DMS79 (cell line): ENCODE measurements at regions not wholly inside any gene's neighbourhood (a gene's known extent, or its start where the extent isn't known, plus 50 kb on each side); places are given as distances from the start of the nearest gene placed in this dataset.

Experiments
- DNase-seq: peaks from one replicate; lab custom pipeline; 2025; lab: John Stamatoyannopoulos, UW

GRCh38 chr2:134141598-134142340 lies 112.1 kb upstream of the MGAT5 start:
- no peak for DNase-seq

- no peak for DNase-seq
Measured at GRCh38 chr2:134142341-134142738, 111.5 kb upstream of the MGAT5 start.

- DNase-seq = no peak
Measured at GRCh38 chr2:134142903-134143302, 111.0 kb upstream of the MGAT5 start.

- no peak for DNase-seq
Measured at GRCh38 chr2:134143568-134143967, 110.3 kb upstream of the MGAT5 start.

DNA sequence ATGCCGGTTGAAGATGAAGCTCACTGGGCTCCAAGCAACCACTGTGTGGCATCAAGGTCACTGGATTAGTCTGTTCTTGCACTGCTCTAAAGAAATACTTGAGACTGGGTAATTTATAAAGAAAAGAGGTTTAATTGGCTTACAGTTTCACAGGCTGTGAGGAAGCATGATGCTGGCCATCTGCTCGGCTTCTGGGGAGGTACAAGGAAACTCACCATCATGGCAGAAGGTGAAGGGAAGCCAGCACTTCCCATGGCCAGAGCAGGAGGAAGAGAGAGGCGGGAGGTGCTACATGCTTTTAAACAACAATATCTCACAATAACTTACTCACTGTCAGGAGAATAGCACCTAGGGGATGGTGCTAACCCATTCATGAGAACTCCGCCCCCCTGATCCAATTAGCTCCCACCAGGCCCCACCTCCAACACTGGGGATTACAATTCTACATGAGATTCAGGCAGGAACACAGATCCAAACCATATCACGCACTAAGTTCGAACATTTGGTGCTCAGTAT lies 109.7 kb upstream of the MGAT5 start:
- DNase-seq = no peak

GRCh38 chr2:134144651-134145050 lies 109.2 kb upstream of the MGAT5 start:
- no peak for DNase-seq

DNA sequence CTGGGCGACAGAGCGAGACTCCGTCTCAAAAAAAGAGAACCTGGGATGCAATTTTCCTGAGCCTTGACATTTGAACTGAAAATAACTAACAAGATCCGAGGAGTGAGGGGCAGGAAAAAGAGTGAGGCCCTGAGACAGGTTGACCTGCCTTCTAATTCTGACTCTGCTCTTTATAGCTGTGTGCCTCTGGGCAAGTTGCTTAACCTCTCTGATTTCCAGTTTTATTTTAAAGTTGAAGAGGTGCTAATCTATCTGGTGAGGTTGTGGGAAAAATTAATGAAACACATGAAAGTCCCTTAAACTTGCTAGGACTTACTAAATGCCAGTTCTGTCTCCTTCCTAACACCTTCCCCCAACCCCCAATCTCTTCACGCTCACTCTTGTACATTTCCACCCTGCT lies 108.4 kb upstream of the MGAT5 start:
- DNase-seq = no peak

DNA sequence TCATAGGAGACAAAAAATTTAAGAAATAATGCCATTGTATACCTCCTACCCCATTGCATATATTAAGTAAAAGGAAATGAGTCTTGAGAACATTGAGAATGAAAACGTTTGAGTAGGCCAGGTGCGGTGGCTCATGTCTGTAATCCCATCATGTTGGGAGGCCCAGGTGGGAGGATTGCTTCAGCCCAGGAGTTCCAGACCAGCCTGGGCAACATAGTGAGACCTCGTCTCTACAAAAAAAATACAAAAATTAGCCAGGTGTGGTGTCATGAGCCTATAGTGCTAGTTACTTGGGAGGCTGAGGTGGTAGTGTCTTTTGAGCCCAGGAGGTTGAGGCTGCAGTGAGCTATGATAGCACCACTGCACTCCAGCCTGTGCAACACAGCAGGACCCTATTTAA lies 107.7 kb upstream of the MGAT5 start:
- no peak for DNase-seq

GRCh38 chr2:134146620-134147019 lies 107.3 kb upstream of the MGAT5 start:
- DNase-seq = no peak

DNA sequence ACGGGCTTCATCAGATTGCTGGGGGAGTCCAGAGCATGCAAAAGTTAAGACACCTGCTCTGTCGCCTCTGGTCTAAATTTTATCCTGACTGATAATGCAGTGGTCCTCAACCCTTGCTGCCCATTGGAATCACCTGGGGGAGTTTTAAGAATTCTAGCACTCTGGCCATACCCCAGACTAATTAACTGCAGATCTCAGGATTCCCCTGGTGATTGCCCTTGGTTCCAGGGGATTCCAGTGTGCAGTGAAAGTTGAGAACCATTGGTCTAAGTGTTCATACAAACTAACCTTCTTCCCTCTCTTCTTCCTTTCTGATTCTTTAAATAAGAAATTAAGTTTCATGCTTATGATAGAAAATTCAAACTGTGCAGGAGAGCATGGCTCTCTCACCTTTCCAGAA lies 105.7 kb upstream of the MGAT5 start:
- DNase-seq = no peak

DNA sequence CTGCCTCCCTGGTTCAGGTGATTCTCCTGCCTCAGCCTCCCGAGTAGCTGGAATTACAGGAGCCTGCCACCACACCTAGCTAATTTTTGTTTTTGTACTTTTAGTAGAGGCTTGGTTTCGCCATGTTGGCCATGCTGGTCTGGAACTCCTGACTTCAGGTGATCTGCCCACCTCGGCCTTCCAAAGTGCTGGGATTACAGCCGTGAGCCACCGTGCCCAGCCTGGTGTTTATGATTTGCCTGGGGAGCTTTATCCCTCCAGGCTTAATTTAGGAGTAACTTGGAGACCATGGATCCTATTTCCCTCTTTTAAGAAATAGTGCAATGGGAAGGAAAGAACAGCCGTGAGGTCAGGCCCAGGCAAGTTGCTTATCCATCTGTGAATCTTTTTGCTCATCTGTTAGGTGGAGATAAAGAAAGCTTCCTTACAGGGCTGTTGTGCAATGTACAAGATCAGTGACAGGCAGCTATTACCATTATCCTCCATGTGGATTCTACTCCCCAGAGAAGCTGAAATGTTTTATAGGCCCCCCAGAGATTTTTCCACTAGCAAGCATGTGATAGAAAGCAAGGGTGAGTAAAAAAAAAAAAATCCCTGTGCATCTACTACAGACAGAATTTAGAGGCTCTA lies 104.9 kb upstream of the MGAT5 start:
- DNase-seq = no peak

DNA sequence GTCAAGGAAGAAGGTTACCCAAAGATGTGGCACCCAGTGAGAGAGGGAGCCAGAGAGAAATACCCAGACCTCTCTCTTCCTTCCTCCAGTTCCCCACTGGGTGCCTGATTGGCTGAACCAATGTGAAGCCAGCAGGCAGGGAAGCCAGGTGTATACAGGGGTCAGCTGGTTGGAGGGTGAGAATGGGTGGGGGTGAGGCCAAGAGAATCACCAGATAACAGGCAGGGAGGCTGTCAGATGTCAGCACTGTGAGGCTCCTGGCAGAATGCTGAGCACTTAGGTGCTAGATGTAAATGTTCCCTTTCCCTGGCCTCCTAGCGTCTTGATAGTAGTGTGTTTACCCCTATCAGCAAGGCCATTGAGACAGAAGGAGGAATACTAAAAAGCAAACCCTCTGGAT lies 104.0 kb upstream of the MGAT5 start:
- DNase-seq = no peak

DNA sequence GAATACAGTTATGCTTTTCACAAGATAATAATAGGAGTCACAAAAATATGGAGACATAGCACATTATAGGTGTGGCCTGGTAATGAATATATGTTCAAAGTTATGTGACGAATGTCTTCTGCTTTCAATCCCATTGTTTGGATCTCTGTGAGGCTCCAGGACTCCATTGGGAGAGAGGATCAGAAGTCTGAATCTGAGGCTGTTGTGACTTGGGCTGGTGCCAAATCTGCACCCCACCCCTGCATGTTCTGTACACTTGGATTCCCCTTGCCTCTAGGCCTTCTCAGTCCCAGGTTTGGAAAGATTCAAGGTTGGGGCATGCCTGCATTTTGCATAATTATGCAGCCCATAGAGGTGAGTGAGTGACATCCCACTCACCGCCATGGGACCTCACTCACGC lies 103.1 kb upstream of the MGAT5 start:
- DNase-seq = no peak

DNA sequence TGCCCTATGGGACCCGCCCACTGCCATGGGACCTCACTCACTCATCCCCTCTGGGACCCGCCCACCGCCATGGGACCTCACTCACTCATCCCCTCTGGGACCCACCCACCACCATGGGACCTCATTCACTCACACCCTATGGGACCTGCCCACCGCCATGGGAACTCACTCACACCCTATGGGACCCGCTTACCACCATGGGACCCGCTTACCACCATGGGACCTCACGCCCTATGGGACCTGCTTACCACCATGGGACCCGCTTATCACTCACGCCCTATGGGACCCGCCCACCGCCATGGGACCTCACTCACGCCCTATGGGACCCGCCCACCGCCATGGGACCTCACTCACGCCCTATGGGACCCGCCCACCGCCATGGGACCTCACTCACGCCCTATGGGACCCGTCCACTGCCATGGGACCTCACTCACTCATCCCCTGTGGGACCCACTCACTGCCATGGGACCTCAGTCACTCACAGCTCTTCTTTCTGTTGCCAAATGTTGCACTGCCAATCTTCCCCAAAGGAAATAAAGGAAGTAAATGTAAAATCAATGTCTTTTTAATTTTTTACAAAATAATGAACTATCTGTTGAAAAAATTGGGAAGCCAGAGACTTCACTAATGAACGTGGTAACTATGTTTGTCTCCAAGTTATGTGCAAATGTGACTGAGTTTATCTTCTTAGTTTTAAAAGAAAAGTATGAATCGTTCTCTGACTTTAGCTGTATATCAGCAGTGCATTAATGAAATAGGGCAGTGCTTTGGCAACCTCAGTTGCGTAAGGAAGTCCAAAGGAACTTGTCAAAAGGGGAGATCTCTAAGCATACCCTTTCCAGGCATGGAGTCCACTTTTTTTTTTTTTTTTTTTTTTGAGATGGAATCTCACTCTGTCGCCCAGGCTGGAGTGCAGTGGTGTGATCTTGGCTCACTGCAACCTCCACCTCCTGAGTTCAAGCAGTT lies 101.5 kb upstream of the MGAT5 start:
- no peak for DNase-seq

DNA sequence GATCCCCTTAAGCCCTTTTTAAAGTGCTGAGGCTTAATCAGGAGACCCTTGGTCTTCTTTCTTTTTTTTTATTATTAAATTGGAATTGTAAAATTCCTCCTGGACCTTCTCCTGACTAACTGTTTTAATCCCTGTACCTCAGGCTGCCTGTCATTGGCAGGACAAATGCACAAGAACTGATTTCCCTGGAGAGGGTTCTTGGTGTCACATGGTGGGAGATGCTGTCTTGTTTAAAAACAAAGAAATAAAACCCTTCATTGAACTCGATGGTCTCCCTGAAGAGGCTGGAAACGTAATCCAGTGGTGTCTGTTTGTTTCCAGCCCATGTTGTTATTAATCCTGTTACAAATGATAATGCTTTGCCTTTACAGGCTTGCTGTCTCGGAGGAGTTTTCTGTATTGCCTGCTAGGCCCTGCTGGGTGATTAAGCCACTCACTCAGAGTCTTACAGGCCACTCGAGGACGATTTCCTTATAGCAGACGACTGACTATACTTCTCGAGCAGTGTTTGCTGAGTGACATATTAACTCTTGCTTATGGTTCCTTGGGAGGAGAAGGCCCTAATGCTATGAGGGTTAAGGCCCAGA lies 100.5 kb upstream of the MGAT5 start:
- no peak for DNase-seq

DNA sequence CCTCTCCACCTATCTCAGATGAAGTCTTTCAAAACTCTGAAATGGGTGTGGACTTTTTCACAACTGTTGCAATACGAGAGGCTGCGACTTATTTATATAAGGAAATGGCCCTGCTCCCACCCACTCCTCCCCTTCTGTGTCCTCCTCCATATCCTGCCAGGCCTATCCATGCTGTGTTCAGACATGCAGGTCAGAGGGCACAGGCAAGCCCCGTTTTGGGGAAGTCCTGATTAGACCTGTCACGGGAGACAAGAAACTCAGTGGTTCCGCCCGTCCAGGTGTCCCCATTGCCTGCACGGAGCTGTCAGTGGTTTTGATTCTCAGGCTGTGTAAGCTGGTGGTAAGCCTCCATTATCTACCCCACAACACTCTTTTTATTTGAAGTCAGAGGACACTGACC lies 99.6 kb upstream of the MGAT5 start:
- DNase-seq = no peak

- DNase-seq = no peak
Measured at GRCh38 chr2:134155134-134155533, 98.7 kb upstream of the MGAT5 start.

DNA sequence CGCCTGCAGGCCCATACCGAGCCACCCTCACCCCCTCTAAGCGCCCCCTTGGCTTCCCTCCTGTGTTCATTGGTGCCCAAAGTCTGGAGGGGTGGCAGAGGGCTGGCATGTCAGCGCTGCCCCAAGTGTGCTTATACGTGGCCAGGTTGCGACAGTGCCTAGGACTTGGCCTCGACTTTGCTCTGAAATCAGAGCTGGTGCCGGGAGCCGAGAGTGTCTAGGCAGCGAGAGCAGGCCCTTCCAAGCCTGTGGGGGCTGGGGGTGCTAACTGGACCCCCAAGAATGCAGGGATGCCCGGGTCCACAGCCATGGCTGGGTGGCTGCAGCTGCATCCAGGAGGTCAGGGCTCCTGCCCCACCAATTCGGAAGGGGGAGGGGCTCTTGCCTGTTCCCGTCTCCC lies 95.6 kb upstream of the MGAT5 start:
- DNase-seq = no peak

- no peak for DNase-seq
Measured at GRCh38 chr2:134161170-134161547, 92.7 kb upstream of the MGAT5 start.

DNA sequence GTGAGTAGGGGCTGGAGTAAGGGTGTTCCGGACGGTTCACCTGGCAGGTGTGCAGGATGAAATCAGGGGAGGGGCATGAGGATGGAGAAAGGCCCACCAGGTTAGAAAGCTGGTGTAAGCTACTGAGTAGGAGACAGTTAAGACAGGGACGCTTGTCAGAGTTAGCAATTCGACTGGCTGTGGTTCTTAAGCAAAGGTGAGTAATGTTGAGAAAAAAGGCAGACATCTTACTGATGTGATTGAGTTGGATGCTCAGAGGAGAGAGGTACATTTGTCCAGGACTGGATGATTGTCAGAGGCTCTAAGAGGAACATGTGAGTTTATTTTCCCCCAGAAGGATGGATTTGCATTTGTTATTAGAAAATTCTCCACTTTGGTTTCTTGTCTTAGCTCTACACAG lies 90.5 kb upstream of the MGAT5 start:
- no peak for DNase-seq

DNA sequence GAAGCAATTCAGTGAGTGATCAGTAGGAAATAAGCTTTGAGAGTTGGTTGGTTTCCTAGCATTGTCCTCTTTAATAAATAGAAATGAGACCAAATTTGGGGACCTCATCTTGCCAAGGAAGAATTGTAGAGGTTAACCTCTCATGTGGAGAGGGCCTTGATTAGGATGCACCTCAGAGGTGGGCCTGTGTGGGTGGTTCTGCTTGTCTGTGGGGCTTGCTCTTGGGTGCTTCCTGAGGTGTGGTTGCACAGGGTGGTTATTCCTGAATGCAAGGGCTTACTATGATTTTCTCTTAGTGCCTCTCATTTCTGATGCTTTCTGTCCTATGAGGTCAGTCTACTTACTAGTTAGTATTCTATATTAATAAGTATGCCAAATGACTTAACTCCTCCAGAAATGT lies 89.6 kb upstream of the MGAT5 start:
- no peak for DNase-seq

- DNase-seq = no peak
Measured at GRCh38 chr2:134167015-134167414, 86.9 kb upstream of the MGAT5 start.
